LNCAP (cell line): ENCODE measurements at regions not wholly inside any gene's neighbourhood (a gene's known extent, or its start where the extent isn't known, plus 50 kb on each side); places are given as distances from the start of the nearest gene placed in this dataset.

Experiments used
- CTCF ChIP-seq: fragments of 450-650 bp; IDR thresholded peaks from 2 replicates; pipeline ENCODE4 v1.5.1; 2017; ENCODE audit warnings: mild to moderate bottlenecking

DNA sequence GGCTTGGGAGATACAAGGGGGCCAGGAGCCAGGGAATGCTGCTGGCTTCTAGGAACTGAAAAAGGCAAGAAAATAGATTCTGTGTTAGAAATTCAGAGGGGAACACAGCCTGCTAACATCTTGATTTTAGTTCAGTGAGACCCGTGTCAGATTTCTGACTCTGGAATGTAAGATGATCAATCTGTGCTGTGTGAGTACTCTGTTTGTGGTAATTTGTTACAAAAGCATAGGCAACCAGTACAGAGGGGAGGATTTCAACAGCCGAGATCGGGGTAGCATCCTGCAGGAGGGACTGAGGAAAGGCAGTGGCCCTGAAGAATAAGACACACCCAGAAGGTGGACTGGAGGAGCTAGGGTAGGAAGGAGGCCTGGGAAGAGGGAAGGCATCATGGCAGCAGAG lies 410.0 kb upstream of the CCDC196 start:
- no peak for TF ChIP-seq CTCF

- TF ChIP-seq CTCF, result no peak
These were observed 408.2 kb upstream of the CCDC196 start for GRCh38 chr14:66078006-66078405.

GRCh38 chr14:66081594-66082376 lies 404.4 kb upstream of the CCDC196 start:
- no peak for TF ChIP-seq CTCF

GRCh38 chr14:66085224-66085623 lies 400.9 kb upstream of the CCDC196 start:
- no peak for TF ChIP-seq CTCF

- no peak for TF ChIP-seq CTCF
These were observed 400.5 kb upstream of the CCDC196 start for GRCh38 chr14:66085665-66086064.

DNA sequence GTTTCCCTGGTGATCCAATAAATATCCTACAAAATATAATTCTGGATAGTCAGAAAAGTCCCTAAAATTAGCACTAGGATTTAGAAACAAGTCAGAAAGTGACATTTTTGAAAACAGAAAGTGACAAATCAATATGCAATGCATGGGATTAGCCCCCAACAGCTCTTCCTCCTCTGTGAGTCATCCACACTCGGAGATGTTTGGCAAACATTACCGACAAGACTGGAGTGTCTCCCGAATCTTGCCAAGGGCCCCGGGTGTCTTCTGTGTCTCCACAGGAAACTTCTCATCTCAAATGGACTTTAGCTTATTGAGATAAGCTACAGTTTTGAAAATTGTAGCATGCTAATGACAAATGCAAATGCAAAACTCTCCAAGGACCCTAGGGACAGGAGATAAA lies 398.9 kb upstream of the CCDC196 start:
- no peak for TF ChIP-seq CTCF

- no peak for TF ChIP-seq CTCF
These were observed 397.5 kb upstream of the CCDC196 start for GRCh38 chr14:66088656-66089055.

DNA sequence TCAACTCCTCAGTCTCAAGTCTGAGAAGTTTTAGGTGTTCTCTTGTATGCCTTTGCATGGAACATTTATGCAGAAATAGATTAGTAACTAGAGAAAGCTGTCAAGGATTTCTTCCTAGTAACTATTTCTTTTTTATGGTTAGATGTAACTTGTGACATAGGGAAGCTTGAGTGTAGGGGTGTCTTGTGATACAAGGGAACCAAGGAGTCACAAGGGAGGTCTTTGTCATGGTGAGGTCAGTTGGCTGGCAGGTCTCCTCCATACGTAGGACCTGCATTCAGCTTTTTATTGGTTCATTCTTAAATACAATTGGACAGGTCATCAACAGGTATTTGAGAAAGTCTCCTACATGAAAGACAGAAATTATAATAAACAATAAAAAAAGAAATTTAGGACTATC lies 394.0 kb upstream of the CCDC196 start:
- TF ChIP-seq CTCF, result no peak
